GM23248 (cell line): ENCODE measurements at regions not wholly inside any gene's neighbourhood (a gene's known extent, or its start where the extent isn't known, plus 50 kb on each side); places are given as distances from the start of the nearest gene placed in this dataset.

Experiments used
- EZH2 ChIP-seq: fragments of 200-600 bp; sonication (generic); IDR thresholded peaks from 2 replicates; pipeline ENCODE4 v1.6.1; 2018; ENCODE audit warnings: antibody characterized with exemption, mild to moderate bottlenecking; ENCODE audit not compliant: insufficient read depth, poor library complexity, severe bottlenecking
- EZH2phosphoT487 ChIP-seq: fragments of 200-600 bp; sonication (generic); IDR thresholded peaks from 2 replicates; pipeline ENCODE4 v1.6.1; 2018; ENCODE audit warnings: antibody characterized with exemption, moderate library complexity, mild to moderate bottlenecking, low read depth; ENCODE audit not compliant: insufficient read depth

DNA sequence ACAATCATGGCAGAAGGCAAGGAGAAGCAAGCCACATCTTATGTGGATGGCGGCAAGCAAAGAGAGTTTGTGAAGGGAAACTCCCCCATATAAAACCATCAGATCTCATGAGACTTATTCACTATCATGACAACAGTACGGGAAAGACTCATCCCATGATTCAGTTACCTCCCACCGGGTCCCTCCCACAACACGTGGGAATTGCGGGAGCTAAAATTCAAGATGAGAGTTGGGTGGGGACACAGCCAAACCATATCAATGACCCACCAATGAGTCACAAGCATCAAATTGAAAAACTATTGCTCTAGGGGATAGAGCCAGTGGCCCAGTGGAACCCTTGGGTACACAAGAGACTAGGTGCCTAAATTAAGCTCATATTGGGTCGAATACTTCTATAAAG lies 157.4 kb downstream of the FBXO15 start:
- TF ChIP-seq EZH2 (no peak), EZH2phosphoT487 (no peak)
